Activated CD4-positive, alpha-beta T cell treated with anti-CD3 and anti-CD28 coated beads for 24 hours (primary cell): ENCODE measurements at regions not wholly inside any gene's neighbourhood (a gene's known extent, or its start where the extent isn't known, plus 50 kb on each side); places are given as distances from the start of the nearest gene placed in this dataset.

Experiments used
- DNase-seq, 2 donors: peaks; one replicate each; pipeline ENCODE4 v3.0.0-alpha.2; 2020; ENCODE audit warnings: low read depth in 2 of 2

GRCh38 chr12:14275111-14275510, 90.4 kb upstream of the ATF7IP start:
- DNase-seq, result no peak

- DNase-seq, result no peak
These were observed 89.6 kb upstream of the ATF7IP start for GRCh38 chr12:14275886-14276285.

DNA sequence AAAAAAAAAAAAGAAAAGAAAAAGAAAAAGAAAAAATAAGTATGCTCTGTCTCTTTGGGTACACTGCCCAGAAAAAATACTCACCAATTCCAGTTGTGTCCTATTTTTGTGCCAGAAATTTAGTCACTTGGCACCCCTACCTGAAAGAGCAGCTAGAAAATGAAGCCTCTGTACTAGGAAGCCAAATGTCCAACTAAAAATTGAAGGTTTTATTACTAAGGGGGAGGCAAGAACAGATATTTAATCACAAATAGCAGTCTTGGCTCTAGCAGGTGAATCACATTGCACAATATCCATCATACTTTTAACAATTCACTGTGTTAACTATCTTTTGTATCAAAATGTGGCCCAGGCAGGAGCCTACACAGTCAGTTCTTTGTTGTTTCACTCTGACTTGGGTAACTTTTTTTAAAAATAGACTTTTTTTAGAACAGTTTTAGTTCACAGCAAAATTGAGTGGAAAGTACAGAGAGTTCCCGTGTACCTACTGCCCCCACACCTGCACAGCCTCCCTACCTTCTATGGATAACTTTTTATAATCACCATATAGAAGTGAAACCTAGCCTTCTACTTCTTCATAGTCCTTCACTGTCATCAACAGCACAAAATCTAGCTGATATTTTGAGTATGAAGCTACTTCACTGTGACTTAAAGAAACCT, 87.1 kb upstream of the ATF7IP start:
- no peak for DNase-seq

DNA sequence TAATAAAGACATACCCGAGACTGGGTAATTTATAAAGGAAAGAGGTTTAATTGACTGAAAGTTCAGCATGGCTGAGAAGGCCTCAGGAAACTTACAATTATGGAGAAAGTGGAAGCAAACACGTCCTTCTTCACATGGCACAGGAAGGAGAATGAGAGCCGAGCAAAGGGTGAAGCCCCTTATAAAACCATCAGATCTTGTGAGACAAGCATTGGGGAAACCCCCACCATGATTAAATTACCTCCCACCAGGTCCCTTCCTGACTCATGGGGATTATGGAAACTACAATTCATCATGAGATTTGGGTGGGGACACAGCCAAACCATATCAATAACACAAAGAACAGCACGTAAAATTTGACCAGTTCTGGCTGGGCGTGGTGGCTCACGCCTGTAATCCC, 85.6 kb upstream of the ATF7IP start:
- DNase-seq, result no peak

- DNase-seq, result no peak
These were observed 84.6 kb upstream of the ATF7IP start for GRCh38 chr12:14280921-14281320.

GRCh38 chr12:14281539-14281938, 83.9 kb upstream of the ATF7IP start:
- no peak for DNase-seq

- DNase-seq, result no peak
These were observed 81.9 kb upstream of the ATF7IP start for GRCh38 chr12:14283489-14284144.

DNA sequence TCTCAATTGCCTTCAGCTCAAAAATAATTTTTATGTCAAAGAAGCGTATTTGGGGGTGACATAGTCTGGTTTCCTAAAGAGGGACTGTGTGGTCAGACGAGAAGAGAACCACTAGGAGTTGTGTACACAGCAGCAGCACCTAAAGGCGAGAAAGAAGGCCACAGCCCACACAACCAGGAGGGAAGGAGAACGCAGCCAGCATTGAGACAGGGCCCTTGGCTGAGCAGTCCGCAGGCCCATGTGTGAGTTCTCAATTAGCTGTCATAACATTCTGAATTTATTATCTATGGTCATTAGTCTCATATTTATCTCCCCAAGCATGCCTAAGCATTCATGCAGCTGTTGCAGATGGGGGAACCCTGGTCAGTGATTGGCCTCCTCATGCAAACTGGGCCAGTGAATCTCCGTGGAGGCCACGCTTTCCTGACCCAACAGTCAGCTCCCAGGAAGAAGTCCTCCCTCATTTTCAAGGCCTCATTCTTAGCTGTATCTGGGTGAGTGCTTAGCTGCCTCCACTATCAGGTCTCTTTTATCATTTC, 81.2 kb upstream of the ATF7IP start:
- DNase-seq, result no peak

DNA sequence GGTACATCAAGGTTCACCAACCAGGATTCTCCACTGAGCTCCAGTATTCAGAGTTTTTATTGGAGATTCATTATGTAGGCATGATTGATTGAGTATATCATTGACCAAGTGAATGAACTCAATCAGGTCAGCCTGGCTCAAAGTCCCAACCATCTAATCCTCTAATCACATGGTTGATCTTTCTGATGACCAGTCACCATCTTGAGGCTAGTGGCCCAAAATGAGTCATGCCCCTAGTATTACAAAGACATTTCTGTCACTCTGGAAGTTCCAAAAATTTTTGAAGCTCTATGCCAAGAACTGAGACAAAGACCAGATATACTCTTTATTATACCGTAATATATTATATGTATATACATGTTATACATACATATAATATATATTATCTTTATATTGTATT, 75.9 kb upstream of the ATF7IP start:
- no peak for DNase-seq

DNA sequence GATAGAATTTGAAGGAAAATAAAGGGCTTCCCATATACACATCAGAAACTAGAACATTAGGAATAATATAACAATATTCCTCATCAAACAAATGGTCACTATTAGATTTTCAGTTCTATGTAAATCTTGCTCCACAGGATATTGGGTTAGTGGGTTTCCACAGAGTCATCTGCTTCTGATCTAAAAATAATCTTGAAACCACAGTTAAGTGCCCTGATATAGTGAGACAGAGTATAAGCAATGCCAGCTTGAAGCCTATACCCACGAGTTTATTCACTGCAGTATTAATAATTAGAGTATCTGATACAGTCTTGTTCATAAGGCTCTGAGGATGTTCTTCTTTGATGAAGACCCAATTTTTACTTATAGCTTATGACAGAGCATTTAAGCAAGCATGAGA, 74.5 kb upstream of the ATF7IP start:
- no peak for DNase-seq

DNA sequence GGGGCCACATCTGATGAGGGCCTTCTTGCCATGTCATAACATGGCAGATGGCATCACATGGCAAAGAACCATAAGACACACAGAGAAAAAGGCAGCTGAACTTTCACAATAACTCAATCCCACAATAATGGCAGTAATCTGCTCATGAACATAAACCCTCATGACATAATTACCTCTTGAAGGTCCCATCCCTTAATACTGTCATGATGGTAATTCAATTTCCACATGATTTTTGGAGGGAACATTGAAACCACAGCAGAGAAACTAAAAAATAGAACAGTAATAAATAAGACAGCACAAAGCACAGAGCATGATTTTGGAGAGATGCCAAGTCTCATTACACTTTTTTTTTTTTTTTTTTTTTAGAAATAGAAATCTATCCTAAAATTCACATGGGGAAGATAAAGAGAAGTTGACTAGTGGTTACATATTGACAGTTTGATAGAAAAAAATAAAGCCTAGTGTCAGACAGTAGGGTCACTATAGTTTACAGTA, 61.8 kb upstream of the ATF7IP start:
- DNase-seq, result no peak

DNA sequence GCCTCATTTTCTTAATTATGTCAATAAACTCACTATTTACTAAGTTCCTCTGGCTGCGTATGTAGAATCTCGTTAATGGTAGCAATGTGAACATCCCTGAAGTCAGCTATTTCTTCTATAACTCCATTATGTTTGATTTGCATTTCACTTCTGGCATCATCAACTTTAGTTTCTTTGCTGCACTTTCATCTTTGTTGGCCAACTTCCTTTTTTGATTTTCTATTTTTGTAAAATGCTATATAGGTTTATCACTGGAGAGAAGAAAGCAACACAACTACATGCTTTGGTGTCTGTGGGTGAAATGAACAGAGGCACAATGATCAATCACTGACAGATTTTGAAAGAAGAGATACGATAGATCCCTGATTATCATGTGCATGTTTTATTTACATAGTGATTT, 58.5 kb upstream of the ATF7IP start:
- DNase-seq, result no peak

DNA sequence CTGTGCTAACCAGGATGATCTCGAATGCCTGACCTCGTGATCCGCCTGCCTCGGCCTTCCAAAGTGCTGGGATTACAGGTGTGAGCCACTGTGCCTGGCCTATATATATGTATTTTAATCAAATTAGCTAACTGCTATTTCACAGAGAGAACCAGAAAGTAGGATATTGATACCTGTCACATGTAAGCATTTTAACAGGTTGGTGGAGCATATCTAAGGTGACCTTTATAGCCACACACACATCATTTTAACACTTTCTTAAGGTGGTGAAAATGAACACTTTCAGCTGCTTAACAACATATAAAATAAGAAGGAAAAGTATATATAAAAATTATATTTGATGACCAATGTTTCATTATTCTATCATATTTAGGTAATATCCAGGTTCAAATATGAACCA, 57.0 kb upstream of the ATF7IP start:
- DNase-seq, result no peak

DNA sequence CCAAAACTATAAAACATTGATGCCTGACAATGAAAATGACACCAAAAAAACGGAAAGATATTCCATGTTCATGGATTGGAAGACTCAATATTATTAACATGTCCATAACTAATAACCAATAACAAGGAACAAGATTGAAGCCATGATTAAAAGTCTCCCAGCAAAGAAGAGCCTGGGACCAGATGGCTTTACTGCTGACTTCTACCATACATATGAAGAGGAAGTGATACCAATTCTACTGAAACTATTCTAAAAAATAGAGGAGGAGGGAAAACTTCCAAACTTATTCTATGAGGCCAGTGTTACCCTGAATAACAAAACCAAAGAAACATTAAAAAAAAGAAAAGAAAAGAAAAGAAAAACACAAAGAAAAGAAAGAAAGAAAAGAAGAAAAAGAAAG, 54.6 kb upstream of the ATF7IP start:
- DNase-seq, result no peak

DNA sequence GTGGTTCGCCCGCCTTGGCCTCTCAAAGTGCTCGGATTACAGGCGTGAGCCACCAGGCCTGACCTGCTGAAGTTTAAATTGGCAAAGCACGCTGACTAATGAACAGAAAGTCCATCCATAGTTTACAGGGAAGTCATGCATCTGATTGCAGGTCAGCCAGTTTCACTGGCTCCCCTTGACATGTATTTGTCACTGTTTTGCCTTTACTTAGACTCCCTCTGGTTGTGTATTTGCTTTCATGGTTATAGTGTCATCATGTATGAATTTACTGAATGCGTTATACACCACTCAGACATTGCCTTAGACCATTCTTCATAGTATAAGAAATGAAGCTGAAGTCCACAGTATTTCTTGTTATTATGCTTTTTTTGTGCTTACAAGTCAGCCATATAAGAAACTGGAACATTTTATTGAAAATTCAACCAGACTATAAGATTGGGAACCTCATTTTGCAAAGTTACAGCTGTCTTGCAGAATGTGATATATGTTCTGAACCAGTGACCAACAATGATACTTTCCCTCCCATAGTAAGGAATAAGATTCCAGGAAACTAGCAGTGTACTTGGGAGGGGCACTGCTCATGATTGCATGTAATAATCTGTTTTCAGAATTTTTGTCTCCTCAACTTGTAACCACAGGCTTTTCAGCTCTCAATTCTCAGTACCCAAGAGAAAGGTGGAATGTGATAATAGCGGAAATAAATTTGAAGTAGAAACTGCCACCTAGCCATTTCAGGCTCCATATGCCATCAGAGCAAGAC, 51.9 kb upstream of the ATF7IP start:
- DNase-seq, result no peak

GRCh38 chr12:14314801-14315200, 50.7 kb upstream of the ATF7IP start:
- DNase-seq, result no peak

- no peak for DNase-seq
These were observed 50.0 kb upstream of the ATF7IP start for GRCh38 chr12:14315501-14315900.
